Fibroblast of skin of back (primary cell): ENCODE measurements at regions not wholly inside any gene's neighbourhood (a gene's known extent, or its start where the extent isn't known, plus 50 kb on each side); places are given as distances from the start of the nearest gene placed in this dataset.
"Not testable (repeated sequence)": the region's sequence is repeated elsewhere in the genome, so short reads cannot be mapped to it uniquely, and the experiment has no call there.

Experiments
- DNase-seq: peaks from one replicate; pipeline ENCODE4 v3.0.0-alpha.2; 2013

DNA sequence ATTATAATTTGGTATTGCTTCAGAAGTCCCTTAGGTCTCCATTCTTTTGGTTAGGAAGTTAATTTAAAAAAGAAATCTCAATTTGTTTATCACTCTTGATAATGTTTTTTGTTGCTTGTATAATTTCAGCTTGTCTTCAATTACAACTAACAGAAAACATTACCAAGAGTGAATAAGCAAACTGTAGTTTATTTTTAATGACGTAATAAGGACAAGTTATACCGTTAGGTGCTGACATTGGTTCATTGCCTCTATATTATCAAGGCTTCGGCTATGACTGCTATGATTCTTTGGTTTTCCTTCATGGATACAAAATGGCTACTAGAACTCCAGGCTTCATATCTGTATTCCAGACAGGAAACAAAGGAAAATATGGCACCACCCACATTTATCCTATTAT, 220.6 kb downstream of the PTGER3 start:
- no peak for DNase-seq

GRCh38 chr1:70828177-70828576, 219.4 kb downstream of the PTGER3 start:
- no peak for DNase-seq

DNA sequence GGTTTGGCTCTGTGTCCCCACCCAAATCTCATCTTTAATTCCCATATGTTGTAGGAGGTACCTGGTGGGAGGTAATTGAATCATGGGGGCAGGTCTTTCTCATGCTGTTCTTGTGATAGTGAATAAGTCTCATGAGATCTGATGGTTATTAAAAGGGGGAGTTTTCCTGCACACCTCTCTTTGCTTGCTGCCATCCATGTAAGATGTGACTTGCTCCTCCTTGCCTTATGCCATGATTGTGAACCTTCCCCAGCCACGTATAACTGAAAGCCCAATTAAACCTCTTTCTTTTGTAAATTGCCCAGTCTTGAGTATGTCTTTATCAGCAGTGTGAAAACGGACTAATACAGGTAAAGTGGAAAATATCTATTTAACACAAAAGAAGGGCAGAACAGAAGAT, 213.3 kb downstream of the PTGER3 start:
- DNase-seq, result not testable (repeated sequence)

DNA sequence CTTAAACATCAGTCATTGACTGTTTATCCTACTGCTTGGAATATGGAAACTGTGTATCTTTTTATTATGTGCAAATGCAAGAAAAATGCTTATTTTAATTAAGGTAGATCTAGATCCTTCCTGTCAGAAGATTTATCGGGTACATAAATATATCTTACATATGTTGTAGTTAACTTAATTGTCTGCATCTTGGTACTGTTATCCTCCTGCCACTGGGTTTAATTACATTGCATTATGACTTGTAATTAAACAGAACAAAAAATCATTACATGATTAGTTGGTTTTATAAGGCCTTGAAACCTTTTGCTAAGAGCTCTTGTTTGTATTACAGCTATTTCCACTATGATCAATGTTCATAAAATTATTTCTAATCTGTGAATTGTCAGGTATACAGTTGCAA, 211.2 kb downstream of the PTGER3 start:
- no peak for DNase-seq

DNA sequence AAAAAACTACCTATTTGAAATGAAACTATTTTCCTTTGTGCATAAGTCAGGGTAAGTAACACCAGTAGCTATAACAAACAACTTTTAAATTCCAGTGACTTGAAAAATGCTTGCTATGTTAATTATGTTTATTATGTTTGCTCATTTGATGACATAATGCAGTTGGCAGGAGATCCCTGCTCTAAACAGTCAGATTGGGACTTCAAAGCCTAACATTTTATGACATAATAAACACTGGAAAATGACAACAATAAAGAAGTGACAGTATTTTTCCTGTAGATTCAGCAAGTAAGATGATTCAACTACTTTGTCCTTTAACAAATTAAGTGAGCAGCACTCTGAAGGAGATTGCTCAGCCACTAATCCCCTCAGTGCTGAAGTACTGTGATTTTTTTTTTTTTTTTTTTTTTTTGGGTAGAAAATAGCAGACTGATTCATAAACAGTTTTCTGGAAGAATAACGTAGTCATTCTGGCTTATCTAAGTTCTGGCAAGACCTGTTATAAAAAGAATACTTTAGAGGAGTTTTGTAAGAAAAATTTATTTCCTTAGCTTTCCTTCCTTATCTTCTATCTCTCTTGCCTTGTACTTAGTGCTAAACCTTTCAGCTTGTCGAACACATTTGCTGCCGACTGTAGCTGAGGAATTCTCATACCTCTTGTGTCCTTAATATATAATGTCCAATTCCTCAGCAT, 207.2 kb downstream of the PTGER3 start:
- peak; percentile 37 for DNase-seq

GRCh38 chr1:70842562-70842961, 205.1 kb downstream of the PTGER3 start:
- no peak for DNase-seq

DNA sequence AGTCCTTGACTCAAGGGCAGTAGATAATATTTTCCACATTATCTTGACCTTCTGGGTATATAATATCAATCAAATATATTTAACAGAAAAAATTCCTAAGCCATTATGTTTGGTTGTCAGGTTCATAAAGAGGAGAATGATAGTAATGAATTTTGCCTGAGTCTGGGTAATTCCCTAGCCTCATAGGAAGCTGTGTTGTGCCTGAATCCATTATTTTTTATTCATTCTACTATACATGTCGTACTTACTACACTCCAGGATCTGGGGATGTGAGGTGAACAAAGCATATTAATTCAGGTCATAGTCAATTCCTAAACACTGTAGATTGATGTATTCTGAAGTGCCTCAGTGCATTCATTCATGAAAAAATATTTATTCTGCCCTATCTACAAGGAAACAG, 204.2 kb downstream of the PTGER3 start:
- DNase-seq, result no peak

GRCh38 chr1:70847013-70847412, 200.6 kb downstream of the PTGER3 start:
- DNase-seq, result no peak

GRCh38 chr1:70855203-70855602, 192.4 kb downstream of the PTGER3 start:
- DNase-seq, result no peak

GRCh38 chr1:70856201-70856600, 191.4 kb downstream of the PTGER3 start:
- no peak for DNase-seq

DNA sequence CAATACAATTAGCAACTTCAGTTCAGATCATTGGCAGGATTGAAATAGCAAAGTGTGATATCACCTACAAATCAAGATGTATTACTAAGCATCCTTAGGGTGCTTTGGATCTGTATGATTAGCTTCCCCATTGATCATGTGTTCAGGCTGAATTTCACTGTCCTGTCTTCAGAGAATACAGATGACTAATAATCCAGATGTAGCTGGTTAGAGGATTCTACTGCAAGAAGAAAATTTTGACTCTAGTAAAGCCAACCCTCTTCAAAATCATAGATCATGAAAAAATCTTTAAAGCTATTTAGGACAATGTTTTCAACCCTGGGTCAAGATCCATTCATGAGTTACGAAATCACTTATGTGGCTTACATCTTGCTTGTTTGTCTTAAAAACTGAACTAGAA, 184.4 kb downstream of the PTGER3 start:
- DNase-seq, result no peak

- peak; percentile 43 for DNase-seq
These were observed 183.3 kb downstream of the PTGER3 start for GRCh38 chr1:70864302-70864701.

DNA sequence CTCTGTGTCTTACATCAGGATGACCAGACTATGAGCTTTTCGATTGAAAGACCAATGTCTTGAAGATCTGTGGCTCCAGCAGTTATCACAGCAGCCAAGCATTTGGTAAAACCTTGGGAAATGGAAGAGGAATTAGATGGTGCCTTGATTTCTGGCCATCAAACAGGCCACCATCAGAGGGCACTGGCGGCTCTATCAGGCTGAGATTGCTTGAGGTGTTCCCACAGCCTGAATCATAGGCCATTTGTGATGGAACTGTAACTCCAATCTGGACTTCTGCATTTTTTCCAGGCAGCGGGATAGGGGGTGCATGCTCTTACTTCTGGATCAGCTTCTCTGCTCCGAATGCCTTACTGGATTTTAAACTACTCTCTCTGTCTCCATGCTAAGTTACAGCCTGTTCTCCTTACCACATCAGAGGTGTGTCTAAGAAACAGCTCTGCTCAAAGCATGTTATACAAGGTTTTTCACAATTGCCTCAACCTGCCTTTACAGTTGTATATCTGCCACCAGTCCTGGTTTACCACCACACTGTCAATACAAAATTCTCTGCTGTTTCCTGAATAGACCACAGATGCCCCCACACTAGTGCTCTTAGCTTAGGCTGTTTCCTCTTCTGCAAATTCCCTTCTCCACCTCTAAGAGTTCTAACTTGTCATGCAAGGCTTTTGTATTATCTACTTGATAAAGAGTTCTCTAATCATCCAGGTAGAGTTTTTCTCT, 180.9 kb downstream of the PTGER3 start:
- no peak for DNase-seq

DNA sequence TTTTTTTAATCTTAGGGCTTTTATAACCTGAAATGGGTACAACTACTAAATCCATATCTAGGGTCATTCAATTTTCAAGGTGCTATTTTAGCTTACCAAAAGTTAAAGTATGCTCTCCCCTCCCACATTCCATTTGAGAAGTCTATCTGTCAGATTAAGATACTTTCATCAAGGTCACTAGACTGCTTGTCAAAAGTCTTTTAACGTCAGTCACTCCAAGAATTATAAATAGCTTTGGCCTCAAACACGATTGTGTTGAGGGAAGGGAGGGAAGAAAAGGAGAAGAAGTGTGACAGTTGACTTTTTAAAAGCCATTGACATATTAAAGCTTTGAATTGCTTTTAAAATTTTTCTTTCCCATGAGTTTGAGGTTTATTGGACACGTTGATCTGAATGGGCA, 175.8 kb downstream of the PTGER3 start:
- no peak for DNase-seq

GRCh38 chr1:70874063-70874462, 173.6 kb downstream of the PTGER3 start:
- no peak for DNase-seq

GRCh38 chr1:70874818-70875217, 172.8 kb downstream of the PTGER3 start:
- peak; percentile 78 for DNase-seq

GRCh38 chr1:70877343-70877742, 170.3 kb downstream of the PTGER3 start:
- DNase-seq, result no peak

DNA sequence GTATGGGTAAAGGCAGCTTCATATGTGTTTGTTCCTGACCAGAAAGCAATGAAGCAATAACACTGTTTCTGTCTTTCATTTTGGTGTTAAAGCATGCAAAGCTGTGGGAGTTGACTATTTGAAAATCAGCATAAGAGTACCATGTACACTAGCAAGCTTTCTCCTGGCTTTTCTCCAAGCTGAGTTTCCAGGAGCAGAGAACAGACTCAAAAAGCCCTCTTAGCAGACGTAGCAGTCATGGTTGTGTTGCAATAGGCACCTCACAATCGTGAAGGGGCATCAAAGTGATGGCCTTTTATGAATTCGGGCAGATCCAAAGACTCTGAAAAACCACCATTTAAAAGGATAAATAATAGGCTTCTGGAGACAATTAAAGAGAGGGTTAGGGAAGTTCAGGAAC, 159.7 kb downstream of the PTGER3 start:
- no peak for DNase-seq

DNA sequence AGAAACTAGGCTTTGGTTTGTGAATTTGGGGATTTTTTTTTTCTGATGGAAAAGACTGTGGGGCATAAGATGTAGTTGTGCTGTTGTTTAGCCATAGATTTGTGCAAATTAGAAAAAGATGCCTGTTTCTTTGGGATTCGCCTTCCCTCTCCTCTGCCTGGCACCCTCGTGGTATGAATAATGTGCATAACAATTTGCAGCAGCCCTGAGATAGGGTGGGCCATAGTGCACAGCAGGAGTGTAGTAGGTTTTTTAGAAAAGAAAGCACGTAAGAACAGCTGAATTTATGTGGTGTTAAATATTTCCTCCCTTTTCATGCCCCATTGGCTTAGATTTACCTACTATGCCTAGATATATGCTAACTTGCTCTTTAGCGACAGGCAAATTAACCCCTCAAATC, 158.9 kb downstream of the PTGER3 start:
- no peak for DNase-seq

DNA sequence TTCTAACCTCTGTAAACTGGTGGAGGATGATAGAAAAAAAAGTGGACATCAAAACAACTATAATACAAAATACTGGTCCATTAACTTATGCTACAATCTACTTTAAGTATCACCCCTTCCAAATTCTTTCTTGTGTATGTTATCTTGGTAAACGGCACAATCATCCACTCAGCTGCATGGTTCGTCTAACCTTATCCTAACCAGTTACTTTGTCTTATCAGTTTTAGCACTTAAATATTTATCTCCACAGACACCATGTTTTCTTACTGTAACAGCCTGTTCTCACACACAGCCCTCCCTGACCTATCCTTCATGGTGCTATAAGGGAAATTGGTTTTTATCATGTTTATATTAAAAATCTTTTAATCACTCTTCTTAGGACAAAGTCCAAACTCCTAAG, 157.2 kb downstream of the PTGER3 start:
- no peak for DNase-seq

GRCh38 chr1:70891051-70891843, 156.4 kb downstream of the PTGER3 start:
- DNase-seq, result peak; percentile 57

DNA sequence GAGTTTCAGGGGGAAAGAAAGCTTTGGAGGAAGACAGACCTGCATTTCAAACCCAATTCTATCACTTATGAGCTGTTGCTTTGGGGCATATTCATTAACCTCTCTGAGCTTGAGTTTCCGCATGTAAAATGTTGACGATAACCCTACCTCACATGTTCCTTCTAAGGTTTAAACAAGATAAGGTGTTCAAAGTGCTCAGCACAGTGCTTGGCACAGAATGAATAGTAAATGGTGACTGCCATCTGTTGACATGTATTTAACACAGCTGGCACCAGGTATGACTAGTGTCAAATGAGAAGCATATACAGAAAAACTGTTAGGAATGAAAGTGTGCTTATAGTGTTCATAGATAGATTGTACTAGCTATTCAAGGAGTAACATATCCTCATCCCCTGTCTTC, 155.5 kb downstream of the PTGER3 start:
- DNase-seq, result no peak

DNA sequence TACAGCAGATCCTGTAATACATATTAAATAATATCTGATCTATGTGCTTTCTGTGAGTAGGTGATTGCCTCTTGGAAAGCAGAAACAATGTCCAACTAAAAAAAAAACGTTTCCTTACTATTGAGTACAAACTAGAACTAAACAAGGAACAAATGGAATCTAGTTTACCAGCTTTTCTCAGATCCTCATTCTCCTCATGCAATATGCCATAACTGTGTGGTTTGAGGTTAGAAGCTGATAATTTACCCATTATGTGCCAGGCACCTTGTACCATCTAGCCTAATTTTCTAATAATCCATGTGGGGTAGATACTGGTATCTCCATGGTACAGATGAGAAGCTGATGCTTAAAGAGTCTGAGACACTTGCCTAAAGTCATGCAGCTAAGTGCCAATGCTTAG, 154.7 kb downstream of the PTGER3 start:
- no peak for DNase-seq

DNA sequence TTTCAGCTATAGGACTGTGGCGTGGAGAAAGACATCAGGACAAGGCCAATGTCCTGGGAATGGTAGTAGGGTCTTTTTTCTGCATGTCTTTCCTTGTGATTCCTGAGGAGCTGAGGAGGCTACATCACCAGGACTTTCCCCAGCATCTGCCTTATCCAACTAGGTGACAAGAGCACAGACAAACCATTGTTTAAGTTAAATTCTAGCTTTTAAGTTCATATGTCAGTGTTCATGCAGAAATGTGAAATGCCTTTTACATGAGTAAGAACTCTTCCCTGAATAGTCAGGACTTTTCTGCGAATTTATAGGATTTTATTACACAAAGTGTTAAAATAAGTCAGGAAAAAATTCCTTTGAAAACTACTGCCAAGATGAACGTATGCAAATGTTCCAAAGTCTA, 154.2 kb downstream of the PTGER3 start:
- DNase-seq, result no peak
